Stimulated activated CD8-positive, alpha-beta memory T cell treated with anti-CD3 and anti-CD28 coated beads, Interleukin-2, amount 100 ng/mL, for 48 hours (primary cell): ENCODE measurements at regions not wholly inside any gene's neighbourhood (a gene's known extent, or its start where the extent isn't known, plus 50 kb on each side); places are given as distances from the start of the nearest gene placed in this dataset.

Experiments
- DNase-seq, 2 donors: peaks; one replicate each; pipeline ENCODE4 v3.0.0-alpha.2; 2020; ENCODE audit warnings: low read depth in 2 of 2

GRCh38 chr2:225980372-225980771, 580.9 kb downstream of the NYAP2 start:
- DNase-seq: no peak

DNA sequence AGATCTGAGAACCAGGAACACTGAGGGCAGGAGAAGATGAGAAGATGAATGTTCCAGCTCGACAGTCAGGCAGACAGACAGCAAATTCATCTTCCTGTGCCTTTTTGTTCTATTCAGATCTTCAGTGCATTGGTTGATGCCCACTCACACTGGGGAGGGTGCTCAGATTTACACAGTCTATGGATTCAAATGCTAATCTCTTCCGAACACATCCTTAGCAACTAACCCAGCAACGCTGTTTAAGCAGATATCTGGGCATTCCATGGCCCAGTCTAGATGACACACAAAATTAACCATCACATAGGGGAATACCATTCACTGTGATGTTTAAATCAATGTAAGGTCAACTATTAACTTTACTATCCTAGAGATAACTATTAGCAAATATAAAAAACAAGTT, 571.9 kb downstream of the NYAP2 start:
- no peak for DNase-seq

- DNase-seq: no peak
These were observed 549.4 kb downstream of the NYAP2 start for GRCh38 chr2:225948903-225949302.

DNA sequence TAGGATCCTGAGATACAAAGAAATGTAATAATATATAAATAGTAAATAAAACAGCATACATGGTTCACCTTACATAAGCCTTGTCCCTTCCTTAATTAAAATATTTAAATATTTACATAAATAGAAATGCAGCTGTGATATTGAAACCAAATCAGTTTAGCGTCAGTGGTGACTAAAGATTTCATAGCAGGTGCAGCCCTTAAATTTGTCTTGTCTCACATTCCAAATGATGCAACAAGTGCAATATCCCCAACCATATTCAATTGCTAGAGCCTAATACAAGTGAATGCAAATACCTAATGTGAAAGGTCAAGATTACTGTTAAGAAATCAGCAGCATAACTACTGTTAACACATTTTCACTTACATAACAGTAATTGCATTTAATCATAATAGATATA, 539.5 kb downstream of the NYAP2 start:
- DNase-seq: no peak

- DNase-seq: no peak
These were observed 538.2 kb downstream of the NYAP2 start for GRCh38 chr2:225937625-225938187.

DNA sequence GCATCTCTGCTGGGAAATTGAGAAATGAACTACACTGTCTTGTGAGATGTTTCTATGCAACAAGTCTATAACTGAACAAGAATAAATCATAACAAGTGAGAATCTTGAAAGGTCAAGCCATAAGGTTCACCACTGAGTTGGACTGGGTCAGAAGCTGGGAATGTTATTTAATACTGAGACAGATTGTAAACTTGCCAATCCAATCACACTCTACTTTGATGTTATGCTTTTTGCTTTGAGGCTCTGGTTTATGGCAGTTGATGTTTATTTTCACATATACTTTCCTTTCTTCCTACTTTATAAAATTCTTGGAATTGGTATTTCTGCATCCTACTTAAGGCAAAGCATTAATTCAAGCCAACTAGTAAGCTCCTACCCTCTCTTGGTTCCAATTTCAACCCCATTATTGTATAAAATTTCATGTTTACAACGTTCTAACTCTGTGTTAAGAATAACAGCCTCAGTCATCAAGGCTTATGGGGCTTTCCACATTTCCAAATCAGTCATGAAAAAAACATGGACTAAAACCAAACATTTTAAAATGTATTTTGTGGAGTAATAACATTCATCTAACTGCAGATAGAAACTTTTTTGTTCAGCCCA, 533.4 kb downstream of the NYAP2 start:
- no peak for DNase-seq

GRCh38 chr2:225930687-225931086, 531.2 kb downstream of the NYAP2 start:
- DNase-seq: no peak

DNA sequence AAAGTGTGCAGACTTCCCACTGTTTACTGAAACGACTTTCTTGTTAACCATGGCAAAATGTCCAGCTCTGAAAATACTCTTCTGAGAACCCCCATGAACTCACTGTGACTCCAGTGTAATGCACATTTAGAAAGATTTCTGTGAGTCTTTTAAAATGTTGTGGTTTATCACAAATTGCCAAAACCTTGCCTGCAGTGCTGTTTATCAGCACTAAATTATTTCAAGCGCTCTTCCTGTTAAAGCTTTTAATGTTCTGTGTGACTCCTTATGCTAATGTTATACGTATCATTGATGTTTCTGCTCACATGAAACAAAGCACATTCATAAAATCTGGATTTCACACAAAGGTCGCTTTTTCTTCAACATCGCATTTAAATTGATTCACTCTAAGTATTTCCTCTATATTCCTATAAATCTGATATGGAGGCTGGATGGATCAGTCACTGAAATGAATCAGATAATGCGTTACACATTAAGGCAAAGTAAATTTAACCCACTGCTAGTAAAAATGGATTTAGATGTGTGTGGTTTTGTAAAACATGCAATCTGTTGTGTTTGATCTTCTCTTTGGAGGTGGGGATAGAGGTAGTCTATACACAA, 521.2 kb downstream of the NYAP2 start:
- DNase-seq: no peak

GRCh38 chr2:225916692-225917091, 517.2 kb downstream of the NYAP2 start:
- no peak for DNase-seq

- no peak for DNase-seq
These were observed 511.5 kb downstream of the NYAP2 start for GRCh38 chr2:225911019-225911418.

GRCh38 chr2:225895126-225895525, 495.6 kb downstream of the NYAP2 start:
- no peak for DNase-seq

DNA sequence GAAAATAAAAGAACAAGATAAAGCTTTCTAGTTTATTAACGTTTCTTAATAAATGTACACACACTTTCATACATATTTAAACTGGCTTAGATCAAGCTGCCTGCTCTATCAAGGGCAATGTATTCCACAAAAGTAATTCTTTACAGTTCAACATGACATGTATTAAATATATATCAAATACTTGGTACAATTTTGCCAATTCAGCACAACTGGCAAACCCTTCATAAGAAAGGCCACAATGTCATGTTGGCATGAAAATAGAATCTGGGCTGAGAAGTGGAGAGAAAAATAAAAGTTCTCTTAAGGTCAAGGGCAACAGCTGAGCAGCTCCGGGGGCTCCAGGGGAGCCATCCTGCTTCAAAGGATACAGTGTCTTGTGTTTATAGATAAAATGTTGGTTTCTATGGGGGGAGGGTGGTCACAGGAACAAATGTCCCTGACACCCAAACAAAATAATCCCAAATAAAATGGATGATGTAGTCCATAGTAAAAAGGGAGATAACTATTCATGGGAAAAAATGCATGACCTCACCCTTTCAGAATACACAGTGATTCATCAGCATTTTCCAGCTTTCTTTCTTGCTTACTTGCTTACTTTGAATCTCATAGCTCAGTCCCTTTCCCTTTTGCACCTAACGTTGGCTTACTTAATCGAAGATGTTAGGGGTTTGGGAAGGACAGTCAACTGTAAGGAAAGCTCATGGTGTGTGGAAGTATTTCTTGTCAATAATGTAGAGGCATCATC, 494.9 kb downstream of the NYAP2 start:
- DNase-seq: no peak

GRCh38 chr2:225893151-225893550, 493.6 kb downstream of the NYAP2 start:
- no peak for DNase-seq

DNA sequence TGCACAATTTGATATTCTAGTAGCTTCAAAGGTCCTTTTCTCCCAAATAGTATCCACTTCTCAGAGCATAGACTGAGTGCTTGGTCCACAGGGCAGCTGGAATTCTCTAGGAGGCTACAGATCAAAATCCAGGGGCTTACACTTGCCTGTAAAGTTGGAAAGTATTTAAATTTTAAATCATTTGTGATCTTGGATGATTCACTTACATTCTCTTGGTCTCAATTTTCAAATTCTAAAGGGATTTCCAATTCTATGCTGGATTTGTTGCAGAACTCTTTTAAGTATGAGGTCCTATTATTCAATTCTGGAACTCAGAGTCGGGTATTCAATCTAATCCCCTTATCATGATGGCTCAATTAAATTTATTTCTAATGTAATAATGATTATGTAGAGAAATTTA, 492.3 kb downstream of the NYAP2 start:
- no peak for DNase-seq

DNA sequence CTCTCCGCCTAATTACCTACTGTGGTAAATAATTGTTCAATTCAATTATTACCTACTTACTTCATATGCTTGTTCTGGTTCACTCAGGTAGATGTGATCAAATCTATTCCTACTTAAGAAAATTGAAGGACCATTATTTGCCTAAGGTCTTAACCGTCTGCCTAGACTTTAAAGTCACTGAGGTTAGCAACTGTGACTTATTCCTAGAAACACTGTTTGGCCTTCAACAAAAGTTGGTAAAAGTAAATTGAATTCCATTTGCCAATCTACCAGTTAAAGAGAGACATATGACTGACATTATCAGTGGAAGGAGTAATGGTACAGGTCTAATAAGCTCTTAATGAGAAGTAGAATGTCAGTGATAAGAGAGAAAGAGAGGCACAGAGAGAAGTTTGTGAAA, 491.5 kb downstream of the NYAP2 start:
- no peak for DNase-seq

DNA sequence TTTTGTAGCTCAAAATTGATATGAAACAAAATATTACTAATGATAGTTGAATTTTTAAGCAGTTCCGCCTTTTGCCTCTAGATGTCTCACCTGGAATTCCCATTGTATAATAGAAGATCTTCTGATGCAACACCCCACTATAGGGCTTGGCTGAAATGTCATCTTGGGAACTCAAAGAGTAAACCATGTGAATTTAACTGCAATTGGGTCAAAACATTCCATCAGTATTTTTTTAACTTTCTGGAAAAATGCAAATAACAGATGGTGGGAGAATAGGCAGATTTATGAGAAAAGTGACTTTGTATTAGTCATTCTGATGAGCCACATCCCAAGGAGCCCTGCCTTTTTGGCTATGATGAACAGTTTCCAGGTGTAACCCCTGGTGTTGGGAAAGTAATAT, 489.9 kb downstream of the NYAP2 start:
- DNase-seq: no peak

GRCh38 chr2:225867071-225867470, 467.6 kb downstream of the NYAP2 start:
- DNase-seq: no peak

DNA sequence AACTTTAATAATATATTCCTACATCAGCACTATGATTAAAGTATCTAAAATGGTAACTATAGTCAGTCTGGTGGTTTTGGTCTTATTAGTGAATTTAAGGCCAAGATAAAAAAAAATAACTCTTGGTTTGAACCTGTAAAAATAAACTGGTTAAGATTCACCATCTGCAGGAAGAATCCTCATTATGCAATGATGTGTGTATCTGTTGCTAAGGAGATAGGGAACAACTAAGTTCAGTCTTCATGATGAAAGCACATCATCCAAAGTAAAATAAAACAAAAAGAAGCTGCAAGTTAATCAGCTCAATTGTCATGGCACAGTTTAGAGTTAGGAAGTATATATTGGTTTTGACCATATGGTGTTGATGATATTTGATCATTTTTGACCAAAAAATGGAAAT, 466.0 kb downstream of the NYAP2 start:
- no peak for DNase-seq

DNA sequence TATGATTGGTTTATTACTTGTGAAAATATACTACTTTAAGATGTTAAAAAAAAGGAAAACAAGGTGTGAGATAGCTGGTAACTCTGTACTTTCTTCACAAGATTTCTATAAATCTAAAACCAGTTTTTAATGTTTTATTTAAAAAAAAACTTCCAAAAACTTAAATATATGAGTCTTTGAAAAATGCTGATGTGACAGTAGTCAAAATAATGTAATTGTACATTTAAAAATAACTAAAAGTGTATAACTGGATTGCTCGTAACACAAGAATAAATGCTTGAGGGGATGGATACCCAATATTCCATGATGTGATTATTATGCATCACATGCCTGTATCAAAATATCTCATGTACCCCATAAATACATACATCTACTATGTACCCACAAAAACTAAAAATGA, 464.9 kb downstream of the NYAP2 start:
- no peak for DNase-seq

- no peak for DNase-seq
These were observed 443.4 kb downstream of the NYAP2 start for GRCh38 chr2:225842939-225843338.

GRCh38 chr2:225841314-225841713, 441.8 kb downstream of the NYAP2 start:
- no peak for DNase-seq

DNA sequence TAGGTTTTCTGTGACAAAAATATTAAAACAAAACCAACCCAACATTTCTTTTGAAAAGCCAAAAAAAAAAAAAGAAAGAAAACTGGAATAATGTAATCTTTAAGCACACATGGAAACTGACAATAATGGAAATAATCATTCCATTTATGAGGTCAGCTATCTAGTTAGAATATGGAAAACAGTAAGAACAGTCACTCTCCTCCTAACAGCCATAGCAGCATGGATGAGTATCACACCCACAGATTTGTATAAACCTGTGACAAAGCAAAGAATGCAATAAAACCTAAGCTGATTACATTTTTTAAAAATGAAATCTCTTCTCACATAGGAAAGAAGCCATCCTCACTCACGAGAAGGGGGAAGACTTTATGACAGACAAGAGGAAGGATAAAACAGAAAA, 437.8 kb downstream of the NYAP2 start:
- DNase-seq: no peak
